Cerebellar cortex (tissue), 1 donor: ENCODE measurements at regions not wholly inside any gene's neighbourhood (a gene's known extent, or its start where the extent isn't known, plus 50 kb on each side); places are given as distances from the start of the nearest gene placed in this dataset.

Source experiments
- DNase-seq: peaks from one replicate; pipeline ENCODE4 v3.0.0-alpha.2; 2015; ENCODE audit warnings: low spot score

GRCh38 chr18:77590943-77591515, 341.4 kb downstream of the GALR1 start:
- no peak for DNase-seq

GRCh38 chr18:77597726-77598125, 348.1 kb downstream of the GALR1 start:
- no peak for DNase-seq

GRCh38 chr18:77600674-77601073, 351.0 kb downstream of the GALR1 start:
- no peak for DNase-seq

- no peak for DNase-seq
Measured at GRCh38 chr18:77601567-77601966, 351.9 kb downstream of the GALR1 start.

GRCh38 chr18:77607087-77607486, 357.4 kb downstream of the GALR1 start:
- DNase-seq, result no peak

GRCh38 chr18:77608807-77609206, 359.2 kb downstream of the GALR1 start:
- DNase-seq, result no peak

- DNase-seq, result no peak
Measured at GRCh38 chr18:77617694-77618093, 368.0 kb downstream of the GALR1 start.

GRCh38 chr18:77619525-77619924, 369.9 kb downstream of the GALR1 start:
- peak; percentile 5 for DNase-seq

- no peak for DNase-seq
Measured at GRCh38 chr18:77622009-77622692, 372.5 kb downstream of the GALR1 start.

- no peak for DNase-seq
Measured at GRCh38 chr18:77632758-77633157, 383.1 kb downstream of the GALR1 start.

- DNase-seq, result no peak
Measured at GRCh38 chr18:77634494-77634893, 384.8 kb downstream of the GALR1 start.

GRCh38 chr18:77635451-77635850, 385.8 kb downstream of the GALR1 start:
- DNase-seq, result peak; percentile 3

- DNase-seq, result no peak
Measured at GRCh38 chr18:77635858-77636257, 386.2 kb downstream of the GALR1 start.

- DNase-seq, result no peak
Measured at GRCh38 chr18:77645170-77645872, 395.7 kb downstream of the GALR1 start.

GRCh38 chr18:77647472-77647871, 397.8 kb downstream of the GALR1 start:
- no peak for DNase-seq

- no peak for DNase-seq
Measured at GRCh38 chr18:77648411-77648810, 398.8 kb downstream of the GALR1 start.

- DNase-seq, result peak; percentile 22
Measured at GRCh38 chr18:77650799-77651385, 401.2 kb downstream of the GALR1 start.

- DNase-seq, result no peak
Measured at GRCh38 chr18:77651441-77651840, 401.8 kb downstream of the GALR1 start.

- DNase-seq, result no peak
Measured at GRCh38 chr18:77653792-77654191, 404.1 kb downstream of the GALR1 start.

GRCh38 chr18:77654302-77654701, 404.7 kb downstream of the GALR1 start:
- DNase-seq, result no peak

- no peak for DNase-seq
Measured at GRCh38 chr18:77657651-77658298, 408.1 kb downstream of the GALR1 start.

- DNase-seq, result no peak
Measured at GRCh38 chr18:77658299-77658662, 408.6 kb downstream of the GALR1 start.
